IMR-90 (cell line): ENCODE measurements at regions not wholly inside any gene's neighbourhood (a gene's known extent, or its start where the extent isn't known, plus 50 kb on each side); places are given as distances from the start of the nearest gene placed in this dataset.

Experiments
- ATAC-seq: fragments of 200-7000 bp; cut with Tn5 transposase; 2 replicates; pipeline ENCODE4 v1.9.1; 2020; ENCODE audit warnings: low read depth, mild to moderate bottlenecking, moderate library complexity
- BruUV-seq: library from RNA; stranded (reverse); fragments of 400-500 nt; replicated peaks from 2 replicates; lab custom pipeline; 2021; lab: Mats Ljungman, UMichigan
- CTCF ChIA-PET: fragments of 300-600 bp; formaldehyde crosslinking; extraction: SDS; loops from one replicate; lab custom pipeline; 2021; ENCODE audit warnings: antibody characterized with exemption; lab: Yijun Ruan, JAX
- POLR2A ChIA-PET: fragments of 300-600 bp; sonication (Branson Sonifier 250); formaldehyde crosslinking; loops from one replicate; lab custom pipeline; 2022; ENCODE audit warnings: antibody characterized with exemption; ENCODE audit not compliant: unreplicated experiment; lab: Charles Lee
- DNase-seq: peaks from one replicate; pipeline ENCODE4 v3.0.0; 2013
- H2AFZ ChIP-seq: replicated peaks from 2 replicates; pipeline ENCODE3; 2013; ENCODE audit warnings: low read length, mild to moderate bottlenecking; ENCODE audit not compliant: poor library complexity
- H2AK5ac ChIP-seq: 2 replicates; pipeline ENCODE4 v1.6.1; 2013; ENCODE audit warnings: low read depth, low read length, inconsistent platforms
- H2AK9ac ChIP-seq: replicated peaks from 2 replicates; pipeline ENCODE3; 2013; ENCODE audit warnings: mild to moderate bottlenecking, low read depth, low read length, moderate library complexity; ENCODE audit not compliant: poor library complexity
- H2BK120ac ChIP-seq: 2 replicates; pipeline ENCODE4 v1.6.1; 2013; ENCODE audit warnings: low read depth, low read length, inconsistent platforms
- H2BK15ac ChIP-seq: 3 replicates; pipeline ENCODE4 v1.6.1; 2013; ENCODE audit warnings: low read depth, low read length, inconsistent platforms
- H2BK20ac ChIP-seq: 2 replicates; pipeline ENCODE4 v1.6.1; 2013; ENCODE audit warnings: low read depth, mild to moderate bottlenecking, inconsistent platforms, low read length, moderate library complexity
- H2BK5ac ChIP-seq: 2 replicates; pipeline ENCODE4 v1.6.1; 2013; ENCODE audit warnings: mild to moderate bottlenecking, low read depth, low read length, inconsistent platforms; ENCODE audit not compliant: poor library complexity, severe bottlenecking
- H3K14ac ChIP-seq: replicated peaks from 2 replicates; pipeline ENCODE4 v1.6.1; 2013; ENCODE audit warnings: low read depth, low read length, inconsistent platforms
- H3K18ac ChIP-seq: 2 replicates; pipeline ENCODE4 v1.6.1; 2013; ENCODE audit warnings: low read depth, low read length, control low read depth
- H3K23ac ChIP-seq: 2 replicates; pipeline ENCODE4 v1.6.1; 2013; ENCODE audit warnings: low read depth, low read length, inconsistent platforms
- H3K27ac ChIP-seq: 2 replicates; pipeline ENCODE4 v1.5.1; 2013; ENCODE audit warnings: mild to moderate bottlenecking, control low read depth, low read length; ENCODE audit not compliant: insufficient read depth
- H3K27me3 ChIP-seq: 2 replicates; pipeline ENCODE4 v1.6.1; 2013; ENCODE audit warnings: low read length; ENCODE audit not compliant: control insufficient read depth, insufficient read depth
- H3K36me3 ChIP-seq: 2 replicates; pipeline ENCODE4 v1.6.1; 2013; ENCODE audit warnings: low read length, mixed read lengths; ENCODE audit not compliant: control insufficient read depth, insufficient read depth
- H3K4ac ChIP-seq: 2 replicates; pipeline ENCODE4 v1.6.1; 2013; ENCODE audit warnings: low read depth, low read length, inconsistent platforms
- H3K4me1 ChIP-seq: 2 replicates; pipeline ENCODE4 v1.6.1; 2013; ENCODE audit warnings: low read length, mixed read lengths; ENCODE audit not compliant: control insufficient read depth, insufficient read depth
- H3K4me2 ChIP-seq: 2 replicates; pipeline ENCODE4 v1.6.1; 2013; ENCODE audit warnings: low read depth, mild to moderate bottlenecking, control low read depth, low read length, moderate library complexity
- H3K4me3 ChIP-seq: 2 replicates; pipeline ENCODE4 v1.5.1; 2013; ENCODE audit warnings: low read depth, mild to moderate bottlenecking, control low read depth, low read length, moderate library complexity; ENCODE audit not compliant: insufficient read depth
- H3K56ac ChIP-seq: 2 replicates; pipeline ENCODE4 v1.6.1; 2013; ENCODE audit warnings: low read length, inconsistent platforms; ENCODE audit not compliant: insufficient read depth; ENCODE audit errors: extremely low read depth
- H3K79me1 ChIP-seq, 2 experiments: 2 replicates each; pipeline ENCODE4 v1.6.1; 2013; ENCODE audit warnings: low read length in 2 of 2, inconsistent platforms in 1 of 2, low read depth in 1 of 2
- H3K9ac ChIP-seq: 2 replicates; pipeline ENCODE4 v1.6.1; 2013; ENCODE audit warnings: low read depth, low read length, control low read depth
- H3K9me1 ChIP-seq: 2 replicates; pipeline ENCODE4 v1.6.1; 2013; ENCODE audit warnings: low read length, inconsistent platforms; ENCODE audit not compliant: insufficient read depth
- H3K9me3 ChIP-seq: 2 replicates; pipeline ENCODE4 v1.6.1; 2013; ENCODE audit warnings: low read length; ENCODE audit not compliant: control insufficient read depth, insufficient read depth
- H4K20me1 ChIP-seq: 2 replicates; pipeline ENCODE4 v1.6.1; 2013; ENCODE audit warnings: low read length, inconsistent platforms; ENCODE audit not compliant: insufficient read depth
- H4K5ac ChIP-seq: 2 replicates; pipeline ENCODE4 v1.6.1; 2013; ENCODE audit warnings: mild to moderate bottlenecking, low read depth, low read length, control low read depth
- H4K8ac ChIP-seq, 2 experiments: 2 replicates each; pipeline ENCODE4 v1.6.1; 2013; ENCODE audit warnings: low read depth in 2 of 2, low read length in 2 of 2, control low read depth in 1 of 2, inconsistent platforms in 1 of 2
- H4K91ac ChIP-seq: 2 replicates; pipeline ENCODE4 v1.6.1; 2013; ENCODE audit warnings: low read depth, low read length, inconsistent platforms; ENCODE audit not compliant: insufficient read depth
- CHD1 ChIP-seq: IDR thresholded peaks from 2 replicates; pipeline ENCODE4 v1.6.1; 2012; ENCODE audit warnings: low read depth, low read length, improper control_type of control experiment
- NFE2L2 ChIP-seq: fragments of 150-350 bp; IDR thresholded peaks from 2 replicates; pipeline ENCODE4 v1.6.1; 2016; ENCODE audit warnings: low read depth, mild to moderate bottlenecking, low read length
- SMC3 ChIP-seq: fragments of 150-350 bp; IDR thresholded peaks from 2 replicates; pipeline ENCODE4 v1.6.1; 2016; ENCODE audit warnings: low read depth, mild to moderate bottlenecking, antibody characterized with exemption, low read length, moderate library complexity
- WGBS, 2 experiments: methylation state at CpG; one replicate each; pipeline versions ENCODE4 v1.1.5 to v1.1.7; 2013; ENCODE audit warnings: missing lambda C conversion rate in 2 of 2; ENCODE audit not compliant: insufficient read length in 1 of 2; ENCODE audit errors: extremely low coverage in 2 of 2; 5-methylcytosine and 5-hydroxymethylcytosine counted together
- dilution Hi-C: fragments of 300-500 bp; cut with HindIII; formaldehyde crosslinking; loops from one replicate; pipeline ENCODE4 v1.14.3; 2018; ENCODE audit warnings: low sequenced_read_pairs; ENCODE audit not compliant: unreplicated experiment
- in situ Hi-C: fragments of 300-500 bp; cut with MboI; formaldehyde crosslinking; loops from 3 replicates; pipeline ENCODE4 v1.14.3; 2019; ENCODE audit warnings: low sequenced_read_pairs, inconsistent platforms, mixed read lengths
- intact Hi-C: fragments of 100-400 bp; cut with micrococcal nuclease; formaldehyde crosslinking; loops from 2 replicates; pipeline ENCODE4 v1.10.0; 2022
- TF ChIP-seq, protein P1 (sequence below): conservative IDR thresholded peaks from 2 replicates; pipeline ENCODE4 v1.5.1; 2012; ENCODE audit warnings: mild to moderate bottlenecking, low read depth, low read length, improper control_type of control experiment
- TF ChIP-seq, protein P2 (sequence below): fragments of 150-350 bp; IDR thresholded peaks from 2 replicates; pipeline ENCODE4 v1.6.1; 2017; ENCODE audit warnings: mild to moderate bottlenecking, antibody characterized with exemption, low read length, low read depth

DNA sequence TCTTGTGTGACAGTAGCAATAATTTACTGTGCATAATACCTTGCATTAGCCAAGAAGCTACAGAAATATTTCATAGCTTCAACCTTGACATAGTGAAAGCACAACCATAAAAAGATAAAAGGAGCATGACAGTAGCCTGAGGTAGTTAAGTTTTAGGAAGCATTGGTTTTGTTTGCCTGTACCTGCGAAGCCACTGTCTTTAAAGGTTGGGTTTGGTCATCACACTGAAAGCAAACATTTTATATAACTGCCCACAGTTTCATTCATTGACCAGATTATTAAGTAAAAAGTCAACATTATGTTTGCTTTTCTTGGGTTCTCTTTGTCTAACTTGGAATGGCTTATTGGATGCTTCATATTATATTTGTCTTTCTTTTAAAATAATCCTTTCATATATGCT lies 450.1 kb upstream of the IL12A start:
- POLR2A ChIA-PET = interaction anchor here (0.6 kb wide), 1 partner anchor 265 kb away, joined by 3 read pairs; no protein-coding TSS in a partner anchor

More for the DNA sequence above, 450.1 kb upstream of the IL12A start:
- no TSS peak for BruUV-seq
- H3K27me3 ChIP-seq = peaks cover 4% of the 10 kb centered on the region; the same call in 1 of the 2 replicates
- TF ChIP-seq SMC3 = no peak
- TF ChIP-seq NFE2L2 = no peak
- TF ChIP-seq, protein P1, sequence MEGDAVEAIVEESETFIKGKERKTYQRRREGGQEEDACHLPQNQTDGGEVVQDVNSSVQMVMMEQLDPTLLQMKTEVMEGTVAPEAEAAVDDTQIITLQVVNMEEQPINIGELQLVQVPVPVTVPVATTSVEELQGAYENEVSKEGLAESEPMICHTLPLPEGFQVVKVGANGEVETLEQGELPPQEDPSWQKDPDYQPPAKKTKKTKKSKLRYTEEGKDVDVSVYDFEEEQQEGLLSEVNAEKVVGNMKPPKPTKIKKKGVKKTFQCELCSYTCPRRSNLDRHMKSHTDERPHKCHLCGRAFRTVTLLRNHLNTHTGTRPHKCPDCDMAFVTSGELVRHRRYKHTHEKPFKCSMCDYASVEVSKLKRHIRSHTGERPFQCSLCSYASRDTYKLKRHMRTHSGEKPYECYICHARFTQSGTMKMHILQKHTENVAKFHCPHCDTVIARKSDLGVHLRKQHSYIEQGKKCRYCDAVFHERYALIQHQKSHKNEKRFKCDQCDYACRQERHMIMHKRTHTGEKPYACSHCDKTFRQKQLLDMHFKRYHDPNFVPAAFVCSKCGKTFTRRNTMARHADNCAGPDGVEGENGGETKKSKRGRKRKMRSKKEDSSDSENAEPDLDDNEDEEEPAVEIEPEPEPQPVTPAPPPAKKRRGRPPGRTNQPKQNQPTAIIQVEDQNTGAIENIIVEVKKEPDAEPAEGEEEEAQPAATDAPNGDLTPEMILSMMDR = no peak
- TF ChIP-seq, protein P2, sequence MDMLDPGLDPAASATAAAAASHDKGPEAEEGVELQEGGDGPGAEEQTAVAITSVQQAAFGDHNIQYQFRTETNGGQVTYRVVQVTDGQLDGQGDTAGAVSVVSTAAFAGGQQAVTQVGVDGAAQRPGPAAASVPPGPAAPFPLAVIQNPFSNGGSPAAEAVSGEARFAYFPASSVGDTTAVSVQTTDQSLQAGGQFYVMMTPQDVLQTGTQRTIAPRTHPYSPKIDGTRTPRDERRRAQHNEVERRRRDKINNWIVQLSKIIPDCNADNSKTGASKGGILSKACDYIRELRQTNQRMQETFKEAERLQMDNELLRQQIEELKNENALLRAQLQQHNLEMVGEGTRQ = no peak
- TF ChIP-seq CHD1 = no peak
- no peak overlapping the region for H2AK5ac ChIP-seq
- no peaks in the 10 kb centered on the region for H3K79me1 ChIP-seq
- no peak overlapping the region for H3K18ac ChIP-seq
- no peak overlapping the region for H4K5ac ChIP-seq
- H3K9me1 ChIP-seq = no peaks in the 10 kb centered on the region
- no peak overlapping the region for H2BK5ac ChIP-seq
- H3K27ac ChIP-seq = no peak overlapping the region
- H3K4ac ChIP-seq = no peak overlapping the region
- no peak overlapping the region for H3K14ac ChIP-seq
- in situ Hi-C loops = no loop called here
- intact Hi-C loops = no loop called here
- no peaks in the 10 kb centered on the region for H3K4me1 ChIP-seq
- no peak overlapping the region for H3K23ac ChIP-seq
- no CpG with 5 or more reads among the region's 1 CpG for WGBS, 2 experiments
- no peaks in the 10 kb centered on the region for H3K36me3 ChIP-seq
- no peak overlapping the region for H2BK15ac ChIP-seq
- no peak overlapping the region for H2BK20ac ChIP-seq
- DNase-seq (no peak), ATAC-seq (no peak)
- no peak overlapping the region for H3K9ac ChIP-seq
- dilution Hi-C loops = no loop called here
- H3K4me2 ChIP-seq = no peak overlapping the region
- no peaks in the 10 kb centered on the region for H4K20me1 ChIP-seq
- no peak overlapping the region for H3K4me3 ChIP-seq
- no peak overlapping the region for H4K91ac ChIP-seq
- no peak overlapping the region for H3K56ac ChIP-seq
- CTCF ChIA-PET = no interaction called here
- no peak overlapping the region for H2AFZ ChIP-seq
- no peak overlapping the region for H2BK120ac ChIP-seq
- H4K8ac ChIP-seq = no peak overlapping the region
- H2AK9ac ChIP-seq = no peak overlapping the region
- no peaks in the 10 kb centered on the region for H3K9me3 ChIP-seq
